GM12878 (cell line): ENCODE measurements at regions not wholly inside any gene's neighbourhood (a gene's known extent, or its start where the extent isn't known, plus 50 kb on each side); places are given as distances from the start of the nearest gene placed in this dataset.

ENCODE experiments used
- ATAC-seq: fragments of 200-7000 bp; cut with Tn5 transposase; 3 replicates; pipeline ENCODE4 v1.9.1; 2020; ENCODE audit warnings: mild to moderate bottlenecking, moderate library complexity
- BruUV-seq: library from RNA; stranded (reverse); fragments of 400-500 nt; replicated peaks from 2 replicates; lab custom pipeline; 2021; lab: Mats Ljungman, UMichigan
- CTCF ChIA-PET: fragments of 300-600 bp; sonication (Branson Sonifier 250); formaldehyde crosslinking; extraction: SDS; loops from one replicate; lab custom pipeline; 2021; ENCODE audit warnings: inconsistent platforms; lab: Yijun Ruan, JAX
- POLR2A ChIA-PET: fragments of 350-600 bp; formaldehyde crosslinking; extraction: SDS; loops from one replicate; lab custom pipeline; 2021; ENCODE audit warnings: inconsistent platforms; lab: Charles Lee
- RAD21 ChIA-PET: fragments of 300-600 bp; sonication (Branson Sonifier 250); formaldehyde crosslinking; loops from one replicate; lab custom pipeline; 2023; ENCODE audit warnings: antibody characterized with exemption; ENCODE audit not compliant: unreplicated experiment; lab: Charles Lee
- SMC1A ChIA-PET: fragments of 300-600 bp; sonication (Branson Sonifier 250); formaldehyde crosslinking; loops from one replicate; lab custom pipeline; 2023; ENCODE audit not compliant: unreplicated experiment, uncharacterized antibody; lab: Charles Lee
- DNase-seq: peaks from one replicate; pipeline ENCODE4 v3.0.0-alpha.2; 2011; ENCODE audit warnings: low read depth, low spot score
- FAIRE-seq: peaks from 3 replicates; lab custom pipeline; 2011; peaks lifted over from hg19 to GRCh38; lab: Jason Lieb, UNC
- H2AFZ ChIP-seq: 2 replicates; pipeline ENCODE4 v1.6.0; 2011; ENCODE audit warnings: low read depth, low read length, control low read depth; ENCODE audit not compliant: control insufficient read depth
- H3K27ac ChIP-seq: 2 replicates; pipeline ENCODE4 v1.5.1; 2011; ENCODE audit warnings: control low read depth; ENCODE audit not compliant: control insufficient read depth, insufficient read depth
- H3K27me3 ChIP-seq, 2 experiments: replicated peaks in 1 of 2; 2 replicates each; pipeline versions ENCODE4 v1.6.0 to v1.6.1; 2011; ENCODE audit warnings: low read length in 1 of 2; ENCODE audit not compliant: control insufficient read depth in 2 of 2, insufficient read depth in 2 of 2
- H3K36me3 ChIP-seq, 2 experiments: 2 replicates each; pipeline ENCODE4 v1.5.1; 2011; ENCODE audit warnings: low read length in 1 of 2; ENCODE audit not compliant: control insufficient read depth in 2 of 2, insufficient read depth in 2 of 2
- H3K4me1 ChIP-seq: 2 replicates; pipeline ENCODE4 v1.6.1; 2011; ENCODE audit warnings: mild to moderate bottlenecking, low read length, moderate library complexity, mixed read lengths; ENCODE audit not compliant: control insufficient read depth, insufficient read depth
- H3K4me2 ChIP-seq: 2 replicates; pipeline ENCODE4 v1.6.0; 2011; ENCODE audit warnings: control low read depth; ENCODE audit not compliant: control insufficient read depth, insufficient read depth
- H3K4me3 ChIP-seq: fragments of 200-600 bp; sonication (generic); 2 replicates; pipeline ENCODE4 v1.5.1; 2016
- H3K79me2 ChIP-seq: 2 replicates; pipeline ENCODE4 v1.6.0; 2011; ENCODE audit warnings: low read length; ENCODE audit not compliant: control insufficient read depth, insufficient read depth
- H3K9ac ChIP-seq: 2 replicates; pipeline ENCODE4 v1.8.0; 2011; ENCODE audit warnings: low read length, control low read depth, mixed read lengths; ENCODE audit not compliant: control insufficient read depth, insufficient read depth
- H3K9me3 ChIP-seq: replicated peaks from 3 replicates; pipeline ENCODE4 v1.5.1; 2011; ENCODE audit warnings: mild to moderate bottlenecking, low read length; ENCODE audit not compliant: control insufficient read depth, insufficient read depth
- H4K20me1 ChIP-seq: 2 replicates; pipeline ENCODE4 v1.6.0; 2011; ENCODE audit not compliant: control insufficient read depth, insufficient read depth
- BCL11A ChIP-seq: IDR thresholded peaks from 2 replicates; pipeline ENCODE4 v1.6.1; 2011; ENCODE audit warnings: low read depth, low read length
- CREB1 ChIP-seq: IDR thresholded peaks from 2 replicates; pipeline ENCODE4 v1.6.1; 2012; ENCODE audit warnings: low read depth, mild to moderate bottlenecking, inconsistent platforms
- EGR1 ChIP-seq, 2 experiments: IDR thresholded peaks; 1 replicate in 1 of 2; 2 replicates in 1 of 2; pipeline ENCODE4 v1.6.1; 2011 to 2012; ENCODE audit warnings: low read depth in 2 of 2, low read length in 2 of 2, borderline replicate concordance in 1 of 2, mild to moderate bottlenecking in 1 of 2, moderate library complexity in 1 of 2
- MEF2B ChIP-seq: fragments of 450-650 bp; IDR thresholded peaks from 2 replicates; pipeline ENCODE4 v1.6.1; 2018; ENCODE audit warnings: mild to moderate bottlenecking, moderate library complexity; ENCODE audit not compliant: partially characterized antibody, poor library complexity, severe bottlenecking
- NFYA ChIP-seq: IDR thresholded peaks from 2 replicates; pipeline ENCODE4 v1.6.1; 2011; ENCODE audit warnings: low read depth, mild to moderate bottlenecking, low read length, improper control_type of control experiment, borderline replicate concordance
- PAX8 ChIP-seq: fragments of 450-650 bp; IDR thresholded peaks from 2 replicates; pipeline ENCODE4 v1.6.1; 2017; ENCODE audit warnings: mild to moderate bottlenecking, moderate library complexity
- POLR2A ChIP-seq: IDR thresholded peaks from 2 replicates; pipeline ENCODE4 v1.6.1; 2011; ENCODE audit warnings: low read depth, mild to moderate bottlenecking, low read length
- POLR2AphosphoS5 ChIP-seq: IDR thresholded peaks from 2 replicates; pipeline ENCODE4 v1.6.1; 2011; ENCODE audit warnings: mild to moderate bottlenecking, low read length, inconsistent platforms
- TAF1 ChIP-seq: IDR thresholded peaks from 2 replicates; pipeline ENCODE4 v1.6.1; 2011; ENCODE audit warnings: mild to moderate bottlenecking, low read depth, low read length, borderline replicate concordance
- TARDBP ChIP-seq: IDR thresholded peaks from 2 replicates; pipeline ENCODE4 v1.6.1; 2016; ENCODE audit warnings: borderline replicate concordance
- ZSCAN29 ChIP-seq: fragments of 450-650 bp; IDR thresholded peaks from 2 replicates; pipeline ENCODE4 v1.6.1; 2017; ENCODE audit warnings: mild to moderate bottlenecking, moderate library complexity
- WGBS: methylation state at CpG from one replicate; pipeline ENCODE4 v1.1.6; 2016; ENCODE audit warnings: low lambda C conversion rate; ENCODE audit not compliant: insufficient replicate concordance, insufficient coverage; ENCODE audit errors: missing lambda C conversion rate; 5-methylcytosine and 5-hydroxymethylcytosine counted together
- in situ Hi-C: fragments of 300-500 bp; cut with MboI; formaldehyde crosslinking; loops from 9 replicates; pipeline ENCODE4 v1.14.3; 2018; ENCODE audit warnings: mixed read lengths
- intact Hi-C: fragments of 100-400 bp; cut with micrococcal nuclease; formaldehyde crosslinking; loops from one replicate; pipeline ENCODE4 v1.14.2; 2022; ENCODE audit not compliant: unreplicated experiment
- TF ChIP-seq, protein P1 (sequence below), 3 experiments: IDR thresholded peaks in 2 of 3; conservative IDR thresholded peaks in 1 of 3; 2 replicates each; pipeline ENCODE4 v1.5.1; 2011; ENCODE audit warnings: low read depth in 3 of 3, low read length in 3 of 3, mild to moderate bottlenecking in 3 of 3, control low read depth in 2 of 3, moderate library complexity in 2 of 3, inconsistent platforms in 1 of 3, mixed read lengths in 1 of 3; ENCODE audit not compliant: control insufficient read depth in 2 of 3, insufficient read depth in 1 of 3; ENCODE audit errors: extremely low read depth in 1 of 3
- TF ChIP-seq, protein P2 (sequence below): IDR thresholded peaks from 2 replicates; pipeline ENCODE4 v1.6.1; 2011; ENCODE audit warnings: low read depth, low read length, improper control_type of control experiment, borderline replicate concordance
- TF ChIP-seq, protein P3 (sequence below): IDR thresholded peaks from 2 replicates; pipeline ENCODE4 v1.6.1; 2012; ENCODE audit warnings: low read depth, low read length, improper control_type of control experiment

DNA sequence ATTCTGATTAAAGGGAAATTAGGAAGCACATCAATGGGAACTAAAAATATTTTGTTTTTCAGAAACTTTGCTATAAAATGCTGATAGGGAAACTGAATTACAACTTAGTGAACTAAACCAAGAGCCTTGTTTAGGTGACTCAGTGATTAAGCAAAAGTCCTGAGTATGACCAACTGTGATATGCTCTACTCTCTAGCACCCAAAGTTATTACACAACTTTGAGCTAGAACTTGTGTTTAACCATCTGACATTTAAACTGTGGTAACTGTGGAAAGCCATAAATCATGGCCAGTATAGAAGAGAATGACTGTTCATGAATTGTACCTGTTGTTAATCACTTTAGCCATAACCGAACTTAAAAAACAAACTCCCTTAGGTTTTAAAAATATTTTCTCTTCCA is 127.4 kb downstream of the ZNF365 start (continued):
- TF ChIP-seq, protein P1, sequence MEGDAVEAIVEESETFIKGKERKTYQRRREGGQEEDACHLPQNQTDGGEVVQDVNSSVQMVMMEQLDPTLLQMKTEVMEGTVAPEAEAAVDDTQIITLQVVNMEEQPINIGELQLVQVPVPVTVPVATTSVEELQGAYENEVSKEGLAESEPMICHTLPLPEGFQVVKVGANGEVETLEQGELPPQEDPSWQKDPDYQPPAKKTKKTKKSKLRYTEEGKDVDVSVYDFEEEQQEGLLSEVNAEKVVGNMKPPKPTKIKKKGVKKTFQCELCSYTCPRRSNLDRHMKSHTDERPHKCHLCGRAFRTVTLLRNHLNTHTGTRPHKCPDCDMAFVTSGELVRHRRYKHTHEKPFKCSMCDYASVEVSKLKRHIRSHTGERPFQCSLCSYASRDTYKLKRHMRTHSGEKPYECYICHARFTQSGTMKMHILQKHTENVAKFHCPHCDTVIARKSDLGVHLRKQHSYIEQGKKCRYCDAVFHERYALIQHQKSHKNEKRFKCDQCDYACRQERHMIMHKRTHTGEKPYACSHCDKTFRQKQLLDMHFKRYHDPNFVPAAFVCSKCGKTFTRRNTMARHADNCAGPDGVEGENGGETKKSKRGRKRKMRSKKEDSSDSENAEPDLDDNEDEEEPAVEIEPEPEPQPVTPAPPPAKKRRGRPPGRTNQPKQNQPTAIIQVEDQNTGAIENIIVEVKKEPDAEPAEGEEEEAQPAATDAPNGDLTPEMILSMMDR (IDR thresholded peaks at IDR 0.05 in 2 of 3, conservative IDR thresholded peaks at IDR 0.05 in 1 of 3; ENCODE audit: control insufficient read depth in 2 of 3, extremely low read depth in 1 of 3, insufficient read depth in 1 of 3, low read depth in 3 of 3, low read length in 3 of 3): no peak
- TF ChIP-seq TARDBP: no peak
- TF ChIP-seq PAX8: no peak
- TF ChIP-seq, protein P2, sequence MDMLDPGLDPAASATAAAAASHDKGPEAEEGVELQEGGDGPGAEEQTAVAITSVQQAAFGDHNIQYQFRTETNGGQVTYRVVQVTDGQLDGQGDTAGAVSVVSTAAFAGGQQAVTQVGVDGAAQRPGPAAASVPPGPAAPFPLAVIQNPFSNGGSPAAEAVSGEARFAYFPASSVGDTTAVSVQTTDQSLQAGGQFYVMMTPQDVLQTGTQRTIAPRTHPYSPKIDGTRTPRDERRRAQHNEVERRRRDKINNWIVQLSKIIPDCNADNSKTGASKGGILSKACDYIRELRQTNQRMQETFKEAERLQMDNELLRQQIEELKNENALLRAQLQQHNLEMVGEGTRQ: no peak
- no peak for TF ChIP-seq ZSCAN29
- no peak for TF ChIP-seq TAF1
- no peak for TF ChIP-seq POLR2AphosphoS5

DNA sequence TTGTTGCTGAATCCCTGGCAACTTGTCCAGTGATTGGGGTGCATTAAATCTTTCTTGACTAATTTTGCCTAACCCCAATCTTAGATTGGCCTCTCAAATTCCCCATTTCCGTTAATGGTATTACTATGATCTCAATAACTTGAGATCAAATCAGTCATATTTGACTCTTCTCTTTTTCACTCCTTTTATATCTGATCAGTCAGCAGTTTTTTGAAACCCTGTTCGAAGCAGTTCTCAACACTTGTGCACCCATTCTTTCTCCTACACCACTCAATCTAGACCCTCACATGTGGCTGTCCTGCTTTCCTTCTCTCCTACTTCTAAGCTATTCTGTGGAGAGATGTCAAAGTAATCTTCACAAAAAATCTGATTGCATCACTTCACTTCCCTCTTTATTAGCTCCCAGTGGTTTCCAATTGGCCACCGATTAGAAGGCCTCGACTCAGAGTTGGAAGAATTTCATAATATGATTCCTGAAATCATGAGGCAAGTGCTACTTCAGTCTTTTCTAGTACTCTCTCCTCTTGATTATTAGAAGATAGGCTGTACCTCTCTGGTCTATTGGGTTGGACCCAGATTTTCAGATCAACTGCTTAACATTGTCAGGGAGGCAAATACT is 128.9 kb downstream of the ZNF365 start:
- no peaks in the 10 kb centered on the region for H3K9me3 ChIP-seq
- POLR2A ChIA-PET: interaction anchor here (0.7 kb wide), 1 partner anchor 625 kb away, joined by 9 read pairs; no protein-coding TSS in a partner anchor
- H3K36me3 ChIP-seq: no peaks in the 10 kb centered on the region
- intact Hi-C loops (no loop called here), in situ Hi-C loops (no loop called here)
- H3K4me3 ChIP-seq: no peak overlapping the region
- no peak overlapping the region for H3K9ac ChIP-seq
- H3K79me2 ChIP-seq: no peaks in the 10 kb centered on the region
- H3K27ac ChIP-seq: no peak overlapping the region
- RAD21 ChIA-PET: interaction anchor here (1.2 to 1.5 kb wide), 4 partner anchors 11 to 655 kb away, joined by 3 to 7 read pairs (median 4); no protein-coding TSS in a partner anchor
- no peak for DNase-seq
- no TSS peak for BruUV-seq
- CTCF ChIA-PET: interaction anchor here (0.6 to 2.0 kb wide), 5 partner anchors 11 to 627 kb away, joined by 3 to 7 read pairs (median 4); no protein-coding TSS in a partner anchor
- SMC1A ChIA-PET: interaction anchor here (0.5 to 5.4 kb wide), 9 partner anchors 9 to 331 kb away, joined by 3 to 22 read pairs (median 4); no protein-coding TSS in a partner anchor
- 76% methylated on average over 4 of the region's 4 CpGs for WGBS
- peaks cover 2 to 8% of the 10 kb centered on the region in 2 experiments; a peak in 2 of 4 replicates for H3K27me3 ChIP-seq
- no peaks in the 10 kb centered on the region for H4K20me1 ChIP-seq
- no peak overlapping the region for H3K4me2 ChIP-seq
- no peak for FAIRE-seq
- no peak for ATAC-seq
- TF ChIP-seq, protein P3, sequence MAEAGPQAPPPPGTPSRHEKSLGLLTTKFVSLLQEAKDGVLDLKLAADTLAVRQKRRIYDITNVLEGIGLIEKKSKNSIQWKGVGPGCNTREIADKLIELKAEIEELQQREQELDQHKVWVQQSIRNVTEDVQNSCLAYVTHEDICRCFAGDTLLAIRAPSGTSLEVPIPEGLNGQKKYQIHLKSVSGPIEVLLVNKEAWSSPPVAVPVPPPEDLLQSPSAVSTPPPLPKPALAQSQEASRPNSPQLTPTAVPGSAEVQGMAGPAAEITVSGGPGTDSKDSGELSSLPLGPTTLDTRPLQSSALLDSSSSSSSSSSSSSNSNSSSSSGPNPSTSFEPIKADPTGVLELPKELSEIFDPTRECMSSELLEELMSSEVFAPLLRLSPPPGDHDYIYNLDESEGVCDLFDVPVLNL: no peak
- TF ChIP-seq BCL11A: no peak
- no peak for TF ChIP-seq EGR1 (IDR thresholded peaks at IDR 0.05; ENCODE audit: borderline replicate concordance in 1 of 2, low read depth in 2 of 2, low read length in 2 of 2)
- no peak for TF ChIP-seq POLR2A
- TF ChIP-seq NFYA: no peak
- no peak for TF ChIP-seq CREB1
- no peak for TF ChIP-seq MEF2B
- H3K4me1 ChIP-seq: no peaks in the 10 kb centered on the region
- no peak overlapping the region for H2AFZ ChIP-seq
